SK-MEL-5 (cell line): ENCODE measurements at regions not wholly inside any gene's neighbourhood (a gene's known extent, or its start where the extent isn't known, plus 50 kb on each side); places are given as distances from the start of the nearest gene placed in this dataset.

Source experiments
- DNase-seq: peaks from one replicate; pipeline ENCODE4 v3.0.0-alpha.2; 2016; ENCODE audit warnings: low read depth, low spot score
- in situ Hi-C: cut with HindIII; loops from 2 replicates; pipeline ENCODE4 v1.10.0; 2016; ENCODE audit warnings: low sequenced_read_pairs, high pct_unique_total_duplicates, low pct_unique_long_range_greater_than_20kb

DNA sequence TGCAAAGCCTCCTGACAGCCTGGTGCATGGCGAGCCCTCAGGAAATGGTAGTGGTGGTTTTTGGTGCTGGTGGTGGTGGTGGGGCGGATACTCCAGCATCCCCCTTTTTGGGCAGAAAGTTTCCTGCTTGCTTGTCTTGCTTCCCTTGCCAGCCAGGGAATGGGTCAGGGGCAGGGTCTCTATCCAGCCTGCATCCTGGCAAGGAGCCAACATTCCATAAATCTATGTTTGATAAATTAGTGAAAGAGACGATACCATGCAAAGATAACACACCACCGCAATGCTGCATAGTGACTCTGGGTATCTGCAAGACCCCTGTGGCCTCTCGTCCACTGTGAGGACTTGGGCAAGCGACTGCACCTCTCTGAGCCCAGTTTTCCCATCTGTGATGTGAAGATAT, 246.2 kb downstream of the LRFN2 start:
- in situ Hi-C loops = no loop called here
- DNase-seq = no peak

DNA sequence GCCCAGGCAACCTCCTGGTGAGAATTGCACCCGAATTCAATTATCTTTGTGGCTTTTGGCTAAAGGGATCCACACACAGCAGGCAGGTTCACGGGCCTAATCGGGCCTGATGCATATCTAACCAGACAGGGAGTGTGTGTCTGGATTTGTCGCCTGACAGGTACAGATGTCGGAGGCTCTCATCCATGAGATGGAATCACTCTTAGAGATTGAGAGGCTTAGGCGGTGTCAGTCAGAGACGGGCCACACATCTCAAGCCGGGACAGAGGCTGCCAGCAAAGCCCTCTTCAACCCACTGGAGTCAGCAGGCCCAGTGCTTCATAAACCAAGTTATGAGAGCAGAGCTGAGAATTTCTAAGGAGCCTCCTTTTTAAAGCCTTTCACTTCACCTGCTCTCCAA, 247.0 kb downstream of the LRFN2 start:
- in situ Hi-C loops = no loop called here
- no peak for DNase-seq

DNA sequence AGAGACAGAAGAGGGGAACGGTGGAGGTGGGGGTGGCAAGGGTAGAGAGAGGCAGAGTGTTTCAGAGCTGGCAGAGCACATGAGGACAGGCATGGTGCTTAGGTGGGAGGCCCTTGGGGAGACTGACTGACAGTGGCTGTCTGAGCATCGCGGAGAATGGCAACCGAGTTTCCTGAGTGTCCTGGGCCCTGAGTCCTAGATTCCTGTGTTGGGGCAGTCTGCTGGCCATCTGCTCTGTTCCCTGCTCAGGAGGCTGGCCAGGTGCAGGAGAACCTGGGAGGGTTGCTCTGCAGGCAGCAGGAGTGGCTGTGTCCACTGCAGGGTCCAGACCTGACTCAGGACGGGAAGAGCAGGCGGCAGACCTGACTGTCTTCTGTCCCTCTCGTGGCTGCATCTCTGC, 248.9 kb downstream of the LRFN2 start:
- no peak for DNase-seq
- in situ Hi-C loops = no loop called here

- no peak for DNase-seq
- in situ Hi-C loops = no loop called here
Observed at GRCh38 chr6:40336940-40337760, 250.0 kb downstream of the LRFN2 start.

DNA sequence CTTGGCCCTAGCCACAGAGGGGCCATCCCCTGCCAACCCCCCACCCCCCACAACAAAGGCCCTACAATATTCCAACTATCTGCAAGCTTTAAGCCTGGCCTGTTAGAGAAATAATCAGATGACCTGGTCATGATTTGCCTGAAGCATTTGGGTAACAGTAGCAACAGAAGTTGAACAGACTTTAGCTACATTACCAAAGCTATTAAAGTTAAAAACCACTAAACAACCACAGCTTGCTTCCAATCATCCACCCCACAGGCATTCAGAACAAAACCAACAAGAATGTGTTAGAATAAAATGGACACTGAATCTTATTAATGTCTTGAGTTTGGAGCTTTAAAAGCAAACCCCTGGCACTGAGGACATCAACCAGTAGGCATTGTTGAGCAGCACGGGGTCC, 250.9 kb downstream of the LRFN2 start:
- in situ Hi-C loops = no loop called here
- no peak for DNase-seq

GRCh38 chr6:40334496-40335270, 252.5 kb downstream of the LRFN2 start:
- DNase-seq = no peak
- in situ Hi-C loops = no loop called here

DNA sequence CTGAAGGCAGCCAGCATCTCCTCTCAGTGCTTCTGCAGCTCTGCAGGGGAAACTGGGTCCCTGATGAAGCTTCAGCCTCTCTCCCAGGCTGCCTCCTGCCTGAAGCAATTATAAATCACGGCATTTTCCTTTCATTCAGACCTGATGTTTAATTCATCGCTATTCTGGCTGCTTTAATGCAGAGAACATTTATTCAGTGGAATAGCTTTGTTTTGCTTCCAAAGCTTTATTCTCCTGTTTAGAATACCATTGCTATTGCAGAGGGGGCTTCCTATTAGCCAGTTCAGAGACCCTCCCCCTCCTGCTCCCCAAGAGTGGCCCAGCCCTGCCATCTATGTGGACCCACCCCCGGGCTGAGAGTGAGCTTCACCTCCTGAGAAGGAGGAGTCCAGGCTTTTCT, 255.6 kb downstream of the LRFN2 start:
- in situ Hi-C loops = no loop called here
- no peak for DNase-seq

GRCh38 chr6:40330301-40330721, 256.9 kb downstream of the LRFN2 start:
- in situ Hi-C loops = no loop called here
- no peak for DNase-seq

GRCh38 chr6:40328986-40329545, 258.1 kb downstream of the LRFN2 start:
- in situ Hi-C loops = no loop called here
- DNase-seq = no peak

- in situ Hi-C loops = no loop called here
- DNase-seq = peak; percentile 10
Observed at GRCh38 chr6:40328386-40328985, 258.7 kb downstream of the LRFN2 start.

DNA sequence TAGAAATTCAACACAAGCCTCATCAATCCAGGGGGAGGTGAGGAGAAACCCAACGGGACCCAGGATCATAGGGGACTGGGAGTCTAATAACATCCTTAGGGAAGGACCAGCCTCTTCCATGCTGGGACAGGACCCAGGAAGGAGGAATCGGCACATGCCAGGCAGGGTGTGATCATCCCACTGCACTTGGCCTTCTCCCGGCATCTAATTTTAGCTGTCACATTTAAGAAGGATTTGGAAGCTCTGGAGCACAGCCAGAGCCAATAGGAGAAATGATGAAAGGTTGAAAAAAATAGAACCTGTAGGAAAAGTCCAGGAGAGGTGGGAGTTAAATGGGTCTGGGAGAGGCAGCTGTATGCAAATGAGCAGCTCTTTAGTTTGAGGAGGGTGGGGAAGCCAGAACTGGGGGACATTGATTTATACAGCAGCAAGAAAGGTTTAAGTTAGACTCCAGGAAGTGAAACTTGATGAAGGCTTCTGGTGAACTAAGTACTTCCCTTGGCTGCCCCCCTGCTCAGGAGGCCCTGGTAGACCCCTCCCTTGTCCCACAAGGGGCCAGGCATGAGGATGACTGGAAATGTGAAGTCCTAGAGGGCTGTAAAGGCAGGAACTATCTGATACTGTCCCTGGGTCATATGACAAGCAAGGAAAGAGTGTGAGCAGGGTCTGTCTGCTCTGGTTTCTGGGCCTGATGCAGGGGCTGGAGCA, 260.3 kb downstream of the LRFN2 start:
- no peak for DNase-seq
- in situ Hi-C loops = no loop called here

GRCh38 chr6:40325791-40326190, 261.4 kb downstream of the LRFN2 start:
- in situ Hi-C loops = no loop called here
- DNase-seq = no peak

GRCh38 chr6:40325041-40325440, 262.1 kb downstream of the LRFN2 start:
- DNase-seq = no peak
- in situ Hi-C loops = no loop called here

GRCh38 chr6:40323881-40324634, 263.1 kb downstream of the LRFN2 start:
- in situ Hi-C loops = no loop called here
- no peak for DNase-seq

DNA sequence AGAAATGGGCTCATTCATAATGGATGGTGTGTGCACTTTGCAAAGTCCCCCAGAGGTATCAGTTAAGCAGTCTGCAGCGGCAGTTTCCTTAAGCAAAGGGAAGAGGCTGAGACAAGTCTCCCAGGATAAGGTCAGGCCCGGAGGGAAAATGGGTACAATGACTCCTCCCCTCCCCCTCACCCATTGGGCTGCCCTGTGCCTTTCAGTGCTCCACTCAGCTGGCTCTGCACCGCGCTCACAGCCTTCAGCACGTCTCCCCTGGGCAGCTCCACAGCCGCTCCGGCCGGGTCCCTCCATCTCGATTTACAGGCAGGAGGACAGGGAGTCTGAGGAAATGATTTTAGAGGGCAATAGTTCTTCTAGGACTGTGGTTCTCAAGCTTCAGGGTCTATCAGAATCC, 264.8 kb downstream of the LRFN2 start:
- in situ Hi-C loops = no loop called here
- DNase-seq = no peak

GRCh38 chr6:40321616-40322015, 265.5 kb downstream of the LRFN2 start:
- in situ Hi-C loops = no loop called here
- DNase-seq = no peak

DNA sequence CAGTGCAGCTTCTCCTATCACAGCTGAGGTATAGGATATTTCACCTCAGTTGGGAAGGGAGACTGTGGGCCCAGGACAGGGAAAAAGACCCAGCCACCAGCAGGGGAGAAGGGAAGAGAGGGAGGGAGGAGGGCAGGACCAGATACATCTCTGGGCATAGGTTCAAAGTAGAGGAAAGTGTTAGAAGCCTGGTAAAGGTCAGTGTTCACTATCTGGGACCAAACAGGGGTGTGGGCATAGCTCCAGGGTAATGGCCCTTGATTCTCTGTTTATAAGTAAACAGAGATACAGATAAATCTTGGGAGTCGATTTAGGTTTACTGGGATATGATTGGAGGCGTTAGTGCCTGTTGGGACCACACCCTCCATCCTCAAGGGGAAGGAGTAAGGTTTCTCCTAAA, 266.2 kb downstream of the LRFN2 start:
- no peak for DNase-seq
- in situ Hi-C loops = no loop called here
